HEK293 (cell line): ENCODE measurements at regions not wholly inside any gene's neighbourhood (a gene's known extent, or its start where the extent isn't known, plus 50 kb on each side); places are given as distances from the start of the nearest gene placed in this dataset.

ENCODE experiments used
- FEZF1 ChIP-seq: fragments of 450-650 bp; formaldehyde crosslinking; IDR thresholded peaks from 2 replicates; pipeline ENCODE4 v1.5.1; 2016; ENCODE audit warnings: missing biosample characterization, missing genetic modification characterization
- GFI1B ChIP-seq: fragments of 450-650 bp; formaldehyde crosslinking; IDR thresholded peaks from 2 replicates; pipeline ENCODE4 v1.5.1; 2016; ENCODE audit warnings: missing biosample characterization, missing genetic modification characterization
- GLIS2 ChIP-seq: fragments of 450-650 bp; formaldehyde crosslinking; IDR thresholded peaks from 2 replicates; pipeline ENCODE4 v1.5.1; 2016; ENCODE audit warnings: missing biosample characterization, missing genetic modification characterization
- KLF1 ChIP-seq: fragments of 450-650 bp; formaldehyde crosslinking; IDR thresholded peaks from 2 replicates; pipeline ENCODE4 v1.5.1; 2016; ENCODE audit warnings: missing biosample characterization, missing genetic modification characterization
- PBX3 ChIP-seq: sonication (generic); formaldehyde crosslinking; IDR thresholded peaks from 2 replicates; pipeline ENCODE4 v1.8.1; 2022; ENCODE audit warnings: mild to moderate bottlenecking, moderate library complexity, missing genetic modification reagents
- SETDB1 ChIP-seq: IDR thresholded peaks from one replicate; pipeline ENCODE4 v1.6.1; 2017; ENCODE audit warnings: mild to moderate bottlenecking, low read length, moderate library complexity, mixed read lengths; ENCODE audit not compliant: insufficient read length
- SP7 ChIP-seq: fragments of 450-650 bp; formaldehyde crosslinking; IDR thresholded peaks from 2 replicates; pipeline ENCODE4 v1.5.1; 2016; ENCODE audit warnings: missing biosample characterization, missing genetic modification characterization
- TRIM28 ChIP-seq: IDR thresholded peaks from 2 replicates; pipeline ENCODE4 v1.6.1; 2011; ENCODE audit warnings: low read length, control low read depth, borderline replicate concordance
- ZBTB20 ChIP-seq: fragments of 450-650 bp; formaldehyde crosslinking; IDR thresholded peaks from 2 replicates; pipeline ENCODE4 v1.5.1; 2016; ENCODE audit warnings: missing biosample characterization, missing genetic modification characterization
- ZFP3 ChIP-seq: fragments of 450-650 bp; formaldehyde crosslinking; IDR thresholded peaks from 2 replicates; pipeline ENCODE4 v1.5.1; 2016; ENCODE audit warnings: low read depth, missing biosample characterization, missing genetic modification characterization
- ZNF112 ChIP-seq: fragments of 450-650 bp; formaldehyde crosslinking; IDR thresholded peaks from 2 replicates; pipeline ENCODE4 v1.5.0; 2017; ENCODE audit warnings: missing biosample characterization, missing genetic modification characterization
- ZNF121 ChIP-seq: fragments of 450-650 bp; formaldehyde crosslinking; IDR thresholded peaks from 2 replicates; pipeline ENCODE4 v1.5.1; 2016; ENCODE audit warnings: missing biosample characterization, missing genetic modification characterization
- ZNF214 ChIP-seq: fragments of 450-650 bp; formaldehyde crosslinking; IDR thresholded peaks from 2 replicates; pipeline ENCODE4 v1.5.1; 2017; ENCODE audit warnings: missing biosample characterization, mild to moderate bottlenecking, missing genetic modification characterization, borderline replicate concordance
- ZNF274 ChIP-seq, 2 experiments: fragments of 200-500 bp in 1 of 2; fragments of 450-650 bp in 1 of 2; sonication (Bioruptor generic) in 1 of 2; formaldehyde crosslinking in 1 of 2; IDR thresholded peaks; 2 replicates each; pipeline versions ENCODE4 v1.5.1 to v1.6.1; 2014 to 2016; ENCODE audit warnings: borderline replicate concordance in 1 of 2, inconsistent platforms in 1 of 2, low read length in 1 of 2, missing biosample characterization in 1 of 2, missing genetic modification characterization in 1 of 2
- ZNF335 ChIP-seq: fragments of 450-650 bp; formaldehyde crosslinking; conservative IDR thresholded peaks from 2 replicates; pipeline ENCODE4 v1.5.1; 2016; ENCODE audit warnings: missing biosample characterization, missing genetic modification characterization
- ZNF341 ChIP-seq: fragments of 450-650 bp; formaldehyde crosslinking; IDR thresholded peaks from 2 replicates; pipeline ENCODE4; 2016; ENCODE audit warnings: low read depth, missing biosample characterization, missing genetic modification characterization
- ZNF354C ChIP-seq: fragments of 450-650 bp; formaldehyde crosslinking; IDR thresholded peaks from 2 replicates; pipeline ENCODE4 v1.5.1; 2016; ENCODE audit warnings: missing biosample characterization, missing genetic modification characterization, low read depth, borderline replicate concordance
- ZNF362 ChIP-seq: fragments of 450-650 bp; formaldehyde crosslinking; IDR thresholded peaks from 2 replicates; pipeline ENCODE4 v1.5.1; 2016; ENCODE audit warnings: missing biosample characterization, missing genetic modification characterization
- ZNF366 ChIP-seq: fragments of 450-650 bp; formaldehyde crosslinking; conservative IDR thresholded peaks from 2 replicates; pipeline ENCODE4 v1.5.1; 2016; ENCODE audit warnings: missing biosample characterization, missing genetic modification characterization
- ZNF416 ChIP-seq: fragments of 450-650 bp; formaldehyde crosslinking; IDR thresholded peaks from 2 replicates; pipeline ENCODE4 v1.5.1; 2016; ENCODE audit warnings: missing biosample characterization, missing genetic modification characterization
- ZNF423 ChIP-seq: fragments of 450-650 bp; formaldehyde crosslinking; IDR thresholded peaks from 2 replicates; pipeline ENCODE4 v1.5.1; 2016; ENCODE audit warnings: missing biosample characterization, missing genetic modification characterization
- ZNF433 ChIP-seq: fragments of 450-650 bp; formaldehyde crosslinking; IDR thresholded peaks from 2 replicates; pipeline ENCODE4 v1.5.1; 2016; ENCODE audit warnings: missing biosample characterization, missing genetic modification characterization, low read depth
- ZNF449 ChIP-seq: fragments of 450-650 bp; formaldehyde crosslinking; IDR thresholded peaks from 2 replicates; pipeline ENCODE4 v1.5.1; 2017; ENCODE audit warnings: missing biosample characterization, mild to moderate bottlenecking, missing genetic modification characterization, moderate library complexity
- ZNF473 ChIP-seq: fragments of 450-650 bp; formaldehyde crosslinking; IDR thresholded peaks from 2 replicates; pipeline ENCODE4 v1.5.1; 2017; ENCODE audit warnings: missing biosample characterization, missing genetic modification characterization
- ZNF560 ChIP-seq: fragments of 450-650 bp; formaldehyde crosslinking; IDR thresholded peaks from 2 replicates; pipeline ENCODE4 v1.5.1; 2017; ENCODE audit warnings: missing biosample characterization, missing genetic modification characterization, borderline replicate concordance
- ZNF600 ChIP-seq: fragments of 450-650 bp; formaldehyde crosslinking; IDR thresholded peaks from 2 replicates; pipeline ENCODE4 v1.5.1; 2016; ENCODE audit warnings: missing biosample characterization, missing genetic modification characterization
- ZNF629 ChIP-seq: fragments of 450-650 bp; formaldehyde crosslinking; IDR thresholded peaks from 2 replicates; pipeline ENCODE4 v1.5.1; 2017; ENCODE audit warnings: missing biosample characterization, missing genetic modification characterization
- ZNF76 ChIP-seq: fragments of 450-650 bp; formaldehyde crosslinking; IDR thresholded peaks from 2 replicates; pipeline ENCODE4; 2016; ENCODE audit warnings: low read depth, missing biosample characterization, missing genetic modification characterization, borderline replicate concordance
- ZNF776 ChIP-seq: fragments of 450-650 bp; formaldehyde crosslinking; IDR thresholded peaks from 2 replicates; pipeline ENCODE4 v1.5.0; 2017; ENCODE audit warnings: missing biosample characterization, missing genetic modification characterization, borderline replicate concordance
- ZNF777 ChIP-seq: fragments of 450-650 bp; formaldehyde crosslinking; IDR thresholded peaks from 2 replicates; pipeline ENCODE4 v1.5.1; 2017; ENCODE audit warnings: missing biosample characterization, missing genetic modification characterization, borderline replicate concordance
- ZNF843 ChIP-seq: fragments of 450-650 bp; formaldehyde crosslinking; IDR thresholded peaks from 2 replicates; pipeline ENCODE4 v1.5.1; 2016; ENCODE audit warnings: missing biosample characterization, missing genetic modification characterization
- ZSCAN16 ChIP-seq: fragments of 450-650 bp; formaldehyde crosslinking; IDR thresholded peaks from 2 replicates; pipeline ENCODE4 v1.5.1; 2016; ENCODE audit warnings: missing biosample characterization, missing genetic modification characterization
- TF ChIP-seq, protein P1 (sequence below): fragments of 450-650 bp; formaldehyde crosslinking; IDR thresholded peaks from 2 replicates; pipeline ENCODE4 v1.5.1; 2016; ENCODE audit warnings: missing biosample characterization, missing genetic modification characterization
- TF ChIP-seq, protein P2 (sequence below): fragments of 450-650 bp; IDR thresholded peaks from 2 replicates; pipeline ENCODE4 v1.5.1; 2018; ENCODE audit warnings: missing biosample characterization, mild to moderate bottlenecking, missing genetic modification characterization

- TF ChIP-seq, protein P1, sequence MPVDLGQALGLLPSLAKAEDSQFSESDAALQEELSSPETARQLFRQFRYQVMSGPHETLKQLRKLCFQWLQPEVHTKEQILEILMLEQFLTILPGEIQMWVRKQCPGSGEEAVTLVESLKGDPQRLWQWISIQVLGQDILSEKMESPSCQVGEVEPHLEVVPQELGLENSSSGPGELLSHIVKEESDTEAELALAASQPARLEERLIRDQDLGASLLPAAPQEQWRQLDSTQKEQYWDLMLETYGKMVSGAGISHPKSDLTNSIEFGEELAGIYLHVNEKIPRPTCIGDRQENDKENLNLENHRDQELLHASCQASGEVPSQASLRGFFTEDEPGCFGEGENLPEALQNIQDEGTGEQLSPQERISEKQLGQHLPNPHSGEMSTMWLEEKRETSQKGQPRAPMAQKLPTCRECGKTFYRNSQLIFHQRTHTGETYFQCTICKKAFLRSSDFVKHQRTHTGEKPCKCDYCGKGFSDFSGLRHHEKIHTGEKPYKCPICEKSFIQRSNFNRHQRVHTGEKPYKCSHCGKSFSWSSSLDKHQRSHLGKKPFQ (tag by site-specific recombination), result 0 out of 2 replicates have a peak, but pooled peaks have one; percentile 39
- TF ChIP-seq ZNF76 (tag by site-specific recombination) (no peak), TRIM28 (no peak; the same call in 1 of the 2 replicates), ZNF843 (tag by site-specific recombination) (peak; percentile 53; the same call in 1 of the 2 replicates), ZNF354C (tag by site-specific recombination) (no peak), ZNF214 (no peak), ZSCAN16 (tag by site-specific recombination) (no peak), ZNF433 (tag by site-specific recombination) (no peak), FEZF1 (tag by site-specific recombination) (peak; percentile 53; the same call in 1 of the 2 replicates), ZNF121 (no peak), PBX3 (no peak), ZNF362 (tag by site-specific recombination) (no peak), ZNF629 (tag by site-specific recombination) (peak; percentile 46), ZNF366 (0 out of 2 replicates have a peak, but pooled peaks have one; percentile 35), ZNF423 (tag by site-specific recombination) (no peak), ZNF112 (tag by site-specific recombination) (no peak), ZNF274 (IDR thresholded peaks at IDR 0.05; ENCODE audit: low read length) (no peak), ZNF274 (tag by site-specific recombination; IDR thresholded peaks at IDR 0.05; ENCODE audit: borderline replicate concordance) (no peak), KLF1 (peak; percentile 63), ZNF777 (tag by site-specific recombination) (no peak), ZNF600 (tag by site-specific recombination) (no peak), ZNF416 (tag by site-specific recombination) (no peak), ZFP3 (no peak), ZNF449 (tag by site-specific recombination) (no peak), GFI1B (tag by site-specific recombination) (peak; percentile 79; the same call in 1 of the 2 replicates), ZNF560 (tag by site-specific recombination) (no peak), ZNF341 (tag by site-specific recombination) (no peak), SETDB1 (no peak), ZNF473 (tag by site-specific recombination) (no peak), SP7 (tag by site-specific recombination) (peak; percentile 63; the same call in 1 of the 2 replicates), ZBTB20 (tag by site-specific recombination) (peak; percentile 34), ZNF776 (no peak), GLIS2 (tag by site-specific recombination) (no peak), ZNF335 (peak; percentile 50; the same call in 1 of the 2 replicates)
- TF ChIP-seq, protein P2, sequence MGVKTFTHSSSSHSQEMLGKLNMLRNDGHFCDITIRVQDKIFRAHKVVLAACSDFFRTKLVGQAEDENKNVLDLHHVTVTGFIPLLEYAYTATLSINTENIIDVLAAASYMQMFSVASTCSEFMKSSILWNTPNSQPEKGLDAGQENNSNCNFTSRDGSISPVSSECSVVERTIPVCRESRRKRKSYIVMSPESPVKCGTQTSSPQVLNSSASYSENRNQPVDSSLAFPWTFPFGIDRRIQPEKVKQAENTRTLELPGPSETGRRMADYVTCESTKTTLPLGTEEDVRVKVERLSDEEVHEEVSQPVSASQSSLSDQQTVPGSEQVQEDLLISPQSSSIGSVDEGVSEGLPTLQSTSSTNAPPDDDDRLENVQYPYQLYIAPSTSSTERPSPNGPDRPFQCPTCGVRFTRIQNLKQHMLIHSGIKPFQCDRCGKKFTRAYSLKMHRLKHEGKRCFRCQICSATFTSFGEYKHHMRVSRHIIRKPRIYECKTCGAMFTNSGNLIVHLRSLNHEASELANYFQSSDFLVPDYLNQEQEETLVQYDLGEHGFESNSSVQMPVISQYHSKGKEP (tag by site-specific recombination), result peak; percentile 91
These were observed 60.5 kb upstream of the TRIM2 start (continued) for GRCh38 chr4:153143527-153144348.
